Brain microvascular endothelial cell (primary cell): ENCODE measurements at regions not wholly inside any gene's neighbourhood (a gene's known extent, or its start where the extent isn't known, plus 50 kb on each side); places are given as distances from the start of the nearest gene placed in this dataset.

Experiments
- DNase-seq: peaks from one replicate; pipeline ENCODE4 v3.0.0-alpha.2; 2020
- H3K27ac ChIP-seq: fragments of 250-450 bp; sonication (Bioruptor Pico); 2 replicates; pipeline ENCODE4 v1.5.1; 2020; ENCODE audit warnings: mild to moderate bottlenecking, moderate library complexity
- H3K27me3 ChIP-seq: fragments of 250-450 bp; sonication (Bioruptor Pico); replicated peaks from 2 replicates; pipeline ENCODE4 v1.5.1; 2020; ENCODE audit warnings: mild to moderate bottlenecking
- H3K36me3 ChIP-seq: fragments of 250-450 bp; sonication (Bioruptor Pico); replicated peaks from 2 replicates; pipeline ENCODE4 v1.5.1; 2020; ENCODE audit warnings: mild to moderate bottlenecking
- H3K4me3 ChIP-seq: 2 replicates; pipeline ENCODE4 v1.5.1; 2011; ENCODE audit warnings: low read depth, mild to moderate bottlenecking, control low read depth, low read length, moderate library complexity
- CTCF ChIP-seq: IDR thresholded peaks from 2 replicates; pipeline ENCODE4 v1.5.1; 2011; ENCODE audit warnings: low read depth, mild to moderate bottlenecking, moderate library complexity, low read length, control low read depth, inconsistent platforms; ENCODE audit errors: missing control alignments
- in situ Hi-C: cut with HindIII; loops from 2 replicates; pipeline ENCODE4 v1.10.0; 2017; ENCODE audit warnings: low sequenced_read_pairs, low pct_ligation_motif_present

DNA sequence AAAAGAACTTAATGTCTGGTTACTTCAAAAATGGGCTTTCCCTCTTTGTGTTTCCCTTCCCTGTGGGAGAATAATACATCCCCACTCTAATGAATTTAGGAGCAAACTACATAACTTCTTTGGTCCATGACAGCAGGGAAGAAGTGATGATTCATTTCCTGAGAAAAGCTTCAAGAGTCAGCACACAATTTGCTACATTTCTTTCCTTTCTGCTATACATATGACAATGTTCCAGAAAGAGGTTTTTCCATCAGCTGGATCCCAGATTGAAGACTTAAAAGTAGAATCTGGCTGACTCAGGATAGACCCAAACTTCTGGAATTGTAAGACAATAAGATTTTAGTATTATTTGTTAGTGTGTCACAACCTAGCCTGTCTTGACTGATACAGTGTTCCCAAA is 126.1 kb downstream of the DRD1 start:
- in situ Hi-C loops: no loop called here
- TF ChIP-seq CTCF: no peak

DNA sequence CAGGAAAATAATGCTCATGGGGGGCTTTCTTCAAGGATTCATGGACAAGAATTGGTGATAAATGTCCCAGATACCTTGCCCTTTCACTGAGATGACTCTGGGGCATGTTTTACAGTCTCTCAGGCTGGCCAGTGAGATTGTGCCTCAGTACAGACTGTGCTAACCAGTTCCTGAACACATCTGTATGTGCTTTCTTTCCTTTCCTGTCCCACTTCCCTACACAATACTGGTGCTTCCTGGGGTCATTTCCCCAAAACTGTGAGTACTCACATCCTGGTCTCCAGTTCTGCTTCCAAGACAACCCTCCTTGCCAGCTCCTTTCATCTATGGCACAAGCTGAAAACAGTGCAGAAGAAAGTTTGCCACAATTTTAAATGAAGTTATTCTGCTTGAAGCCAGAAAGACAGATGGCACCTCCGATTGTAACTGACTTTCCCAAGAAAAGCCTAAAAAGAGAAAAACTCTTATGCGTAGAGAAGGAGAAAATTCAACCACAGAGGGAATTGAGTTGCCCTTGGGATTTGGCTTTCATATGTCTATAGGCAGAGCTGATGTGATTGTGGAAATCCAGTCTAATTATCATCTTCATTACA is 134.7 kb downstream of the DRD1 start:
- no peak for TF ChIP-seq CTCF

More for the DNA sequence above, 126.1 kb downstream of the DRD1 start:
- Histone ChIP-seq H3K4me3 (no peak overlapping the region), H3K27ac (no peak overlapping the region), H3K27me3 (no peaks in the 10 kb centered on the region), H3K36me3 (no peaks in the 10 kb centered on the region)
- DNase-seq: no peak

GRCh38 chr5:175308701-175309100 is 135.3 kb downstream of the DRD1 start:
- in situ Hi-C loops: no loop called here
- Histone ChIP-seq H3K4me3 (no peak overlapping the region), H3K27me3 (no peaks in the 10 kb centered on the region), H3K36me3 (no peaks in the 10 kb centered on the region), H3K27ac (no peak overlapping the region)
- no peak for DNase-seq
- no peak for TF ChIP-seq CTCF

More for the DNA sequence above, 134.7 kb downstream of the DRD1 start:
- H3K4me3 ChIP-seq: no peak overlapping the region
- DNase-seq: no peak
- H3K27me3 ChIP-seq: no peaks in the 10 kb centered on the region
- no peaks in the 10 kb centered on the region for H3K36me3 ChIP-seq
- in situ Hi-C loops: no loop called here
- H3K27ac ChIP-seq: no peak overlapping the region

GRCh38 chr5:175306381-175306780 is 137.6 kb downstream of the DRD1 start:
- H3K27ac ChIP-seq: no peak overlapping the region
- no peaks in the 10 kb centered on the region for H3K27me3 ChIP-seq
- in situ Hi-C loops: no loop called here
- H3K4me3 ChIP-seq: no peak overlapping the region
- DNase-seq: no peak
- H3K36me3 ChIP-seq: no peaks in the 10 kb centered on the region
- TF ChIP-seq CTCF: no peak

- DNase-seq: no peak
- no peak for TF ChIP-seq CTCF
- Histone ChIP-seq H3K27me3 (no peaks in the 10 kb centered on the region), H3K36me3 (no peaks in the 10 kb centered on the region), H3K27ac (no peak overlapping the region), H3K4me3 (no peak overlapping the region)
- in situ Hi-C loops: no loop called here
Measured at GRCh38 chr5:175305251-175305650, 138.7 kb downstream of the DRD1 start.

DNA sequence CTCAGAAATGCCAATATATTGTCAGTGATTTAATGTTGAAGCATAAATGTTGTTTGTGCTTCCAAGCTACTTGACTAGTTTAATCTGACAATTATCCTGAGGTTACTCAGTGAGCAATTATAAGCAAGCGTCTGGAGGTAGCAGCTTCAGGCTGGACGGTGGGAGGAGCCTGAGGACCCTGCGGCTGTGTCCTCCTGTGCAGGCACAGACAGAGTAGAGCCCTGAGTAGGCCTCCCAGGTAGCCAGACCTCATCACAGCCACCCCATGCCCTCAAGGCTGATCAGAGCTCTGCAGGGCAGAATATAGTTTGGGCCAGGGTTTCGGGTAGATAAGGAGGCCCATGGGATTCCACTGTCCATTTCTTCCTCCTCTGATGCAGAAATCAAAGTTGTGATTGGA is 153.6 kb downstream of the DRD1 start:
- TF ChIP-seq CTCF: no peak
- no peaks in the 10 kb centered on the region for H3K36me3 ChIP-seq
- H3K27ac ChIP-seq: no peak overlapping the region
- H3K4me3 ChIP-seq: no peak overlapping the region
- in situ Hi-C loops: no loop called here
- DNase-seq: no peak
- H3K27me3 ChIP-seq: no peaks in the 10 kb centered on the region
